GM19455 (cell line): ENCODE measurements at regions not wholly inside any gene's neighbourhood (a gene's known extent, or its start where the extent isn't known, plus 50 kb on each side); places are given as distances from the start of the nearest gene placed in this dataset.
"Not testable (repeated sequence)": the region's sequence is repeated elsewhere in the genome, so short reads cannot be mapped to it uniquely, and the experiment has no call there.

ENCODE experiments used
- ATAC-seq: cut with Tn5 transposase; IDR thresholded peaks from one replicate; pipeline ENCODE4 v1.9.1; 2021; ENCODE audit not compliant: unreplicated experiment

DNA sequence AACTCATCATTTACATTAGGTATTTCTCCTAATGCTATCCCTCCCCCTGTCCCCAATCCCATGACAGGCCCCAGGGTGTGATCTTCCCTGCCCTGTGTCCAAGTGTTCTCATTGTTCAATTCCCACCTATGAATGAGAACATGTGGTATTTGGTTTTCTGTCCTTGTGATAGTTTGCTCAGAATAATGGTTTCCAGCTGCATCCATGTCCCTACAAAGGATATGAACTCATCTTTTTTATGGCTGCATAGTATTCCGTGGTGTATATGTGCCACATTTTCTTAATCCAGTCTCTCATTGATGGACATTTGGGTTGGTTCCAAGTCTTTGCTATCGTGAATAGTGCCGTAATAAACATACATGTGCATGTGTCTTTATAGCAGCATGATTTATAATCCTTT, 113.0 kb upstream of the CHD6 start:
- ATAC-seq: not testable (repeated sequence)

DNA sequence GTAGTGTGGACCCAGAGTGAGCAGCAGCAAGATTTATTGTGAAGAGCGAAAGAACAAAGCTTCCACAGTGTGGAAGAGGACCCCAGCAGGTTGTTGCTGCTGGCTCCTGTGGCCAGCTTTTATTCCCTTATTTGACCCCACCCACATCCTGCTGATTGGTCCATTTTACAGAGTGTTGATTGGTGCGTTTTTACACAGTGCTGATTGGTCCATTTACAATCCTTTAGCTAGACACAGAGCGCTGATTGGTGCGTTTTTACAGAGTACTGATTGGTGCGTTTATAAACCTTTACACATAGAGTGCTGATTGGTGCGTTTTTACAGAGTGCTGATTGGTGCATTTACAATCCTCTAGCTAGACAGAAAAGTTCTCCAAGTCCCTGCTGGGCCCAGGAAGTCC, 109.5 kb upstream of the CHD6 start:
- not testable (repeated sequence) for ATAC-seq

DNA sequence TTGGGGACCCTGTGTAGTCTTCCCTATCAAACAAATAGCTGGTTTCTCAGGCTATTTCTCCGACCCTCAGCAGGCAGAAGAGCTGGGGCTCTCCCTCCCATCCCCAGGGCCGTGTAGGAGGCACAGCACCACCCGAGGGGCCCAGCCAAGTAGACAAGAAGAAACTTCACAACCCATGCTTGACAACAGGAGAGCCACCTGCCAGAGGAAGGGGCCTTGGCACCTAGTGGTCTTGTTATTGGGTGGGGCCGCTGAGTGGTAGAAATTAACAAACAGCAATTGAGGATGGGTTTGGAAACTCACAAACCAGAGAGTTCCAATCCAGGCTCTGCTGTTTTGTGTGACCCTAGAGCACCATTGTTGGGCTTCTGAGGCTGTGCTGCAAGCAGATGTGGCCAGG, 108.5 kb upstream of the CHD6 start:
- ATAC-seq: no peak

DNA sequence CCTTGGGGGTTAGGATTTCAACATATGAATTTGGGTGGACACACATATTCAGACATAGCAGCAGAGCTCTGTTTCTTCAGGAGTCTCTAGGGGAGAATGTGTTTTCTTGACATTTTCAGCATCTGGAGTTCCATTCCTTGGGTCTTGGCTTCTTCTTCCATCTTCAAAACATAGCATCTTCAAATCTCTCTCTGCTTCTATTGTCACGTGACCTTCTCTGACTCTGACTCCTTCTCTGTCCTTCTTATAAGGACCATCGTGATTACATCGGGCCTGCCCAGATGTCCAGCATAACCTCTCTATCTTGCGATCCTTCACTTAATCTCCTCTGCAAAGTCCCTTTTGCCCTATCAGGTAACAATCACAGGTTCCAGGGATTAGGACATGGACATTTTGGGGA, 101.0 kb upstream of the CHD6 start:
- no peak for ATAC-seq

DNA sequence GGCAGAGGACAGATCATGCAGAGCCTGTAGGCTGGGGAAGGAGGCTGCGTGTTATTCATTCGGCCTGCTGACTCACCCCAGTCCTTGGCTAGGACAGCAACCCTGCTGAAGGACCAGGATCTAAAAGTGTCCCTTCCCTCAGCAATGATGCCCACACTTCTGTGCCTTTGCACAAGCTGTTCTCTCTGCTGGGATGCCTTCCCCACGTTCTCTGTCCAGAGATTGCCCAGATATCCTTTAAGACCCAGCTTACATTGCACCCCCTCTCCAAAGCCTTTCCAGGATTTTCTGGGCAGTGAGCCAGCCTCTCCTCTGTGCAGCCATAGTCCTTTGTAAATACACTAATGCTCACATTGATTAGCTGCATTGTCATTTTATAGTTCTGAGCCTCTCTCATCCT, 99.3 kb upstream of the CHD6 start:
- no peak for ATAC-seq

DNA sequence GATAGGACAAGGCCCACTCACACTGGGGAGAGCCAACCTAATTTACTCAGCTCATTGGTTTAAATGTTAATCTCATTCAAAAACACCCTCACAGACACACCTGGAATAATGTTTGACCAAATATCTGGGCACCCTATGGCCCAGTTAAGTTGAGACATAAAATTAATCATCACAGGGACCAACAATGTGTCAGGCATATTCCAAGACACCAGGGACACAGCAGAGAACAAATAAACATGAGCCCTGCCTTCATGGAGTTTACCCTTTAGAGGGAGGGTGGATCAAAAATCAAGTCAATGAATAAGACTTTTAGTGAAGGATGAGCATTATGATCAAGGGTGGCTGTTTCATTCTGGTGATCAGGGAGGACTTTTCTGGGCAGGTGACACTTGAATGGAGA, 98.7 kb upstream of the CHD6 start:
- no peak for ATAC-seq

DNA sequence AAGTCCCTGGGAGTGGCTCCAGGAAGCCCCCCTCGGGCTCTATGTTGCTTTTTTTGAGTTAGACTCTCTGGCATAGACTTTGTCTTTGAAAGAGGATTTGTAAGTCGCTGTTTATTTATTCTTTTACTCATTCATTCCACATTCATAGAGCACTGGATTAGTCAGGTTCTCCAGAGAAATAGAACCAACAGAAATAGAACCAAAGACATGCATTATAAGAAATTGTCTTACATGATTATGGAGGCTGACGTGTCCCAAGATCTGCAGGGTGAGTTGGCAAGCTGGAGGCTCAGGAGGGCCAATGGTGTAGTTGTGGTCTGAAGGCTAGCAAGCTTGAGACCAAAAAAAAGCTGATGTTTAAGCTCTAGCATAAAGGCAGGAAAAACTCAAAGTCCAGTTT, 98.3 kb upstream of the CHD6 start:
- ATAC-seq: no peak

DNA sequence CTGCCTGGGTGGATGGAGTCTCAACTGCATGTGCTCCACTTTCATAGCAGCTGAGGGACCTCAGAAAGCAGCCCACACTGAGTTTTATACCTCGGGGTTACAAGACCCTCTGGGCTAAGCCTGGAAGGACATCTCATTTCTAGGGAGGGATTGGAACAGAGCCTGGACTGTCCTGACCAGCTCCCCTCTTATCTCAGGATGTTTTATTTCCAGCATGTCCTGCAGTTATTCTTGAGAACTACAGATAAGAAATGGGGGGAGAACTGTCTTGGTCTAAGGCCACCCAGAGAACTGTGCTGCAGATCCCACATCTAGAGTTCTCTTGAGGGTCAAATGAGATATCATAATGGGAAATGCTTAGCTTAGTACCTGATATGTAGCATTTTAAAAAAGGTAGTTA, 97.3 kb upstream of the CHD6 start:
- ATAC-seq: no peak

DNA sequence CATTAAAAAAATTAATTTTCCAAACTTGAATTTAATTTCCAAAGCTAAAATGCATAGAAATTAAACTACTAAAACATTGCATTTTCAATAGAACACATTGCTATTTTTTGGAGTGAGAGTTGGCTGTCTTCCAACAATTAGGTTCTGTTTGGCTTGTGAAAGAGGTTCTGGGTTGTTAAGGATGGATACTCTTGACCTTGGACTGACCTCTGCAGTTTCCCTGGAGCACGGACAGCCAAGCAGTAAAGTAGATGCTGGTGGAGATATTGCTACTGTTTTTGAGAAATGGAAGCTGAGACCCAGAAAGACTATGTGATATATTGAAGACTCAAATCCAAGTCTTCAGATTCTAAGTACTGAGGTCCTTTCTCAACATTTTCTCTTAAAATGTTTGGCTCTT, 95.9 kb upstream of the CHD6 start:
- ATAC-seq: no peak

DNA sequence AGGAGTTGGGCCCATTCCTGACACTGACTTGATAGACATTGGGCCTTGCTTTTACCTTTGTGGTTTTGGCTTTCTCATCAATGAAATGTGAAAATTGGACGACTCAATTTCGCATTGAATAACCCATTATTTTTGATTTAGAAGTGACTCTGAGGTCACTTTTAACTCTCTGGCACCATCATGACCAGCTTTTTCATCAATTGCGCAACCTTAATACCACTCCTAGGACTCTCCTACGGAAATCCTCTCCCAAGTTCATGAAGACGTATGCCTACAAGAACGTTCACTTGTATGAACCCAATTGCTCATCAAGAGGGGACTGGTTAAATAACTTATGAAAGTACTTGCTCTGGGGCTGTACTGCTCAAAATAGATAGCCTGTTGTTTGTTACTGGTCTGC, 86.7 kb upstream of the CHD6 start:
- no peak for ATAC-seq

DNA sequence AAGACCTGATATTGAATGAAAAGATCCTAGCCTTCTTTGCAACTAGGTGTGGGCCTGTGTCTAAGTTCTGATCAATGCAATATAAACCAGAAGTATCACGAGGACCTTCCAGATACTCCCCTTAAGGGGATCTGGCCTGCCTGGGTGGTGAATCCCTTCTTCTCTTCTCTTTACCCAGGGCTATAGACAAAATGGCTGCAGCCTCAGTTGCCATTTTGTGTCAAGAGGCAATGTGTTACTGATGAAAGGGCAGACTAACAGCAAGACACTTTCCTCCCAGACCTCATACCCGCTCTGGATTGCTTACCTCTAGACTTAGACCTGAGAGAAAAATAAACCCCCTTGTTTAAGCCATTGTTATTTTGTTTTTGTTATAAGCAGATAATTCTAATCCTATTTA, 84.5 kb upstream of the CHD6 start:
- no peak for ATAC-seq

DNA sequence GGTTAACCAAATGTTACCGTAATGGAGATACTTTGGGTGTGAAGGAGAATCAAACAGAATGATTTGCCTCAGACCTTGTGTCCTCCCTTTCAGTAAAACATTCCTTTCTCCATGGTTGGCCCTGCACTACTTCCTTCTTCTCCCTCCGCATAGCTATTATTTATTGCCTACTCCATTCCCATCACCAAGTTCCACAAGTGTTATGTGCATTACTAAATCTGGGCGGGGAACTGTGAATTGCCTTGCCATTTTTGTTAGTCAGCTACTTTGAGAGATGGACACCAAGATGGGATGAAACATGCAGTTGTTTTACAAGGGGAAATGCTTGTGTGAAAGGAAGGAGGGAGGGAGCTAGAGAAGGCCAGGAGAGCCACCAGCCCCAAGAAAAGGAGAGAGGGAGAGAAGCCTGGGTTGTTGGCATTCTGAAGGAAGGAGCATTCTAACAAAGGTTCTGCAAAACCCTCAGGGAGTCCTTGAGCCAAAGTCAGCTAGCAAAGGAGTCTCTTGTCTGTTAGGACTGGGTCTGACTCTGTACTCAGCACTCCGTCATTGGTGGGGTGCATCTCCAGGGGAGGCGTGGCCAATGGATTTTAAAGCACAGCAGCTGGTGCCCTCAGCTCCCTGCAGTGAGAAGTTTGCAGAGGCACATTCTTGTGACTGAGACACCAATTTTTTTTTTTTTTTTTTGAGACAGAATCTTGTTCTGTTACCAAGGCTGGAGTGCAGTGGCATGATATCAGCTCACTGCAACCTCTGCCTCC, 83.6 kb upstream of the CHD6 start:
- ATAC-seq: no peak

DNA sequence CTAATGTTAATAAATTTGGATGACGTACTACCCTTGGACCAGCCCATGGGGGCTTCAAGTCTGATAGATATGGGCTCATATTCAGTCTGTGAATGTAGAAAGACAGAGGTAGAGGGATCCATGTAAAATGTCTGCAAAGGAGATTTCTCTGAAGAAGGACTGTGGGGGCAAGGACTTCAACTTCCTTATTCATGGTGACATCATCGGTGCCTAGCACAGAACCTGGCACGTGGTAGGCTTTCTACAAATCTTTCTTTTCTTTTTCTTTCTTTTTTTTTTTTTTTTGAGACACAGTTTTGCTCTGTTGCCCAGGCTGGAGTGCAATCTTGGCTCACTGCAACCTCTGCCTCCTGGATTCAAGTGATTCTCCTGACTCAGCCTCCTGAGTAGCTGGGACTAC, 81.5 kb upstream of the CHD6 start:
- not testable (repeated sequence) for ATAC-seq

DNA sequence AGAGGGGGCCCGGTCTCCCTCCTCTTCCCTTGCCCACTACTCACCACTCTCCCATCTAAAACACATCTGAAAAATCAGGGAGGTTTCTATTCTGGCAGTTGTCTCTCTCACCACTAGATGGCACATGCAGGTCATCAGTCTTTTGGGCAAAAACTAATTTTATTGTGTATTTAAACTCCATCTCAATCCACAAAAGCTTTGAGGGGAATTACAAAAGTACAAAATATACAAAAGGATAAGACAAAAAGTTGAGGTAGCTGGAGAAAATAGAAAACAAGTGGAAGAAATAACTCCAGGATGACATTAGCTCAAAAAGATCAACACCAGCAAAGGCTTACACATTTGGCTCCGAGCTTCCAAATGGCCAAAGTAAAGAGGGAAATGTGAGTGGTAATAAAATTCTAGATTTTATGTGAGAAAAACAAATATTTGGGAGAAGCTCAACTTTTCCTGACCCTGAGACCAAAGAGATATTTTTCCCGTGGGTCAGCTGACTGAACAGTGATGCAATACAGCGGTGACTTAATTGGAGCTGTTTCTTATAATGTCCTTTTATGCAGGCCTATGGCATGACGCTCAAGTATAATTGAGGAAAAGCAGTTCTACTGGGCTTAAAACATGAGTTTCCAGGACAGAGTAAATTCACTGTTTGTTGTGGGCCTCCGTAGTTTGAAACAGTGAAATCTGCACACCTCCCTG, 79.8 kb upstream of the CHD6 start:
- no peak for ATAC-seq

DNA sequence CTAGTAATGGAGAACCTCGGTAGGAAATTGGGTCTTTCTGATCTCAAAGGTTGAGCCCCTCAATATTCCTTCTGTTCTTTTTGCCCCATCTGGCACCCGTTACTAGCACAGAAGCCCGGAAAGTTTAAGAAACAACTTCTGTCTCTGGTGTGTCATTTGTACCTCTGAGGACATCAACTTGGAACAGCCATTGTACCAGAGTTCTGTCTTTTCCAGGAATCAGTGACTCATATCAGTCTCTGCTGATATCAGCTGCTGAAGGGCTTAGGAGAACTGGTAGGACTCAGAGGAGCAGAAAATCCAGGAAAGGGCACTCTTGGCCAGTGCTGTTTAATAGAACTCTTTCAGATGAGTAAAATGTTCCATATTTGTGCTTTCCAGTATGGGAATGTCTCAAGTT, 78.3 kb upstream of the CHD6 start:
- ATAC-seq: no peak

DNA sequence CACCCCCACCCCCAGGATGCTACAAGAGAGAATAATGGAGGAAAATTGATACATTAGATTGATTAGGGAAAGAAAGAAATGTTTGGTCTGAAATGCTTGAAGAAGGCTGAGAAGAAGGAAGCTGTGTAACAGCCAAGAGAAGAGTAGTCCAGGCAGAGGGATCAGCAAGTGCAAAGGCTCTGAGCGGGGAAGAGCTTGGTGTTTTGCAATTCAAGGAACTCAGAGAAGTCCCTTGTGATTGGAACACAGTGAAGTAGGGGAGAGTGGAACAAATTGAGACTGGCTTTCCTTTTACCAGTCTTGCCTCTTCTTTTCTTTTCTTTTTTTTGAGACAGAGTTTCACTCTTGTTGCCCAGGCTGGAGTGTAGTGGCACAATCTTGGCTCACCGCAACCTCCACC, 76.6 kb upstream of the CHD6 start:
- no peak for ATAC-seq

DNA sequence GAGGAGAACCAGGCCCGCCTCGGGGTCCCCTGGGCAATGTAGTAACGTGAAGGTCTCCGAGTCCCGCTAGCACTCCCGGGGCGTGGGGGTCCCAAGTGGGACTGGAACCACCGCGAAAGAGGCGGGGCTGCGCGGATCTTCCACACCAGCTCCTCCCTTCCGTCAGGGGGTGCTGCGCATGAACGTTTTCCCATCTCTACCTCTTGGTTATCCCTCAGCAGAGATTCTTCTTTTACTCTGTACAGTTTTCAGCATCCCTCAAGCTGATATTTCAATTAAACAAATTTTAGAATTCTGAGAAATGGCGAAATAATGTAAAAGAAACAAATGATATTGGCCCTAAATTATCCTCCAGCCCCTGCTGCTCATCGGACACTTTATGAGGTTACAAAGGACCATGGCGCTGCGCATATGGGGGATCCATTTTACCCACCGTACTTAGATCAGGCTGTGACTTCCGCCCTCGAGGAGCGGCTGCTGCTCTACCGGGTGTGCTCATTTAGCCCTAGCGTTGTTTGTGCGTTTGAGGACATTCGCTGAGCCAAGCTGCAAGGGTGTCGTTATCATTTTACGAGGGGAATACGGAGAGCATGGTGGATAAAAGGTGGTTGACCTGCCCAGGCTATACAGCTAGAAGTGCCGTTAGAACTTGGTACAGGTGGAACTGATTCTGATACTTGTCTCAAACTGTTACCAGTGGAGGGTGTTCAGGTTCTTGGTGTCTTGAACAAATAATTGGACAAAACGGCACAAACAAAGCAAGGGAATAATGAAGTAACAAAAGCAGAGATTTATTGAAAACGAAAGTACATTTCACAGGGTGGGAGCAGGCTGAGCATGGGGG, 75.2 kb upstream of the CHD6 start:
- peak; percentile 86 for ATAC-seq

DNA sequence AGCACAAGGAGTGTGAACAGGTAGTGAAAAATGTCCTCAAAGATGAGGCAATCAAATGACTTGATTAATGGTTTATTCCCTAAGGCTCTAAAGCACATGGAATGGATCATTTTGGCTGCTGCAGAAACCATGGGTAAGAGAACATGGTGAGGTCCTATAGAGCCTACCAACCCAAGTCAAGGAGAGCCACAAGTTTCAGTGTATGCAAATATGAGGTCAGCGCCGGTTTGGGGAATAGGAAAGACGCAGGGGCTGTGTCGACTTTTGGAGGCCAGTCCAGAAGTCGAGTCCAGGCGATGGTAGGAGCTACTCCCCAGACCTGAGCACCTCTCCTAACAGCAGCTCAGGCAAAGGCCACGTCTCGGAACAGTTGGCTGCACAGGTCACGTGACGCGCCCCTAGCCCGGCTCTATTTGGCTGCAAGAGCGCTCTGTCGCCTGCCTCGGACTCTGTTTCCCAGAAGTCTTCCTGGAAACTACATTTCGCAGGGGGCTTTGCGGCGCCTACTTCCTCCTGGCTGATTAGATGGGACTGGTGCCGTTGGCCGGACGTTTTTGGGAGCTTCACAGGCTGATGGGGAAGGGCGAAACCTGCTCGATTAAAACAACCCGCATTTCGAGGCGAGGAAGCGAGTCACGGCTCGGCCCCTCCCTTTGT, 74.4 kb upstream of the CHD6 start:
- peak; percentile 51 for ATAC-seq

DNA sequence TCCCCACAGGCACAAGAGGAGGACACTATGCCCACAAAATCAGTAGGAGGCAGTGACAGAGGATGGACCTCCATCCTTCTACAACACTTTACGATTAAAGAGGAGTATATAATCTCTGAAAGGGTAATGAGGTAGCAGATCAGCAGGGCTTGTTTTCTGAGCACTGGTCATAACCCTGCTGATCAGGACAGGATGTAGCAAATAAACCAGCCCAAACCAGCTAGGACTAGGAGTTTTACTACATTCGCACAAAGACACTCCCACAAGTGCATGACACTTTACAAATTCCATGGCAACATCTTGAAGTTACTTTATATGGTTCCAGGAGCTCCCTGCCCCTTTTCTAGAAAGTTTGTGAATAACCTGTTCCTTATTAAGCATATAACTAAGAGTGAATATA, 73.3 kb upstream of the CHD6 start:
- ATAC-seq: no peak

DNA sequence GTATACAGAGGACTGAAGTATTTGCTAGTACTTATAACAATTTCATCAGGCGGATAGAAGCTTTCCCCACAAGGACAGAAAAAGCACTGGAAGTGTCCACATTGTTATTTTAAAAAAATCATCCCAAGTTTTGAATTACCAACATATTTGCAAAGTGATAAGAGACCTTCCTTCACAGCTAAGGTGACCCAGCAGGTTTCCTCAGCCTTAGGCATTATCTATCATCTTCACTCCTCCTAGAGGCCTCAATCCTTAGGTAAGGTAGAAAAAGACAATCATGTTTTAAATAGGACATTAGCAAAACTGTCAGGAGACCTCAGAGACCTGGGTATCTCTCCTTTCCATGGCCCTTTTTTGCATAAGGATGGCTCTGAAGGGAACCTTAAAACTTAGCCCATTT, 72.5 kb upstream of the CHD6 start:
- ATAC-seq: no peak

DNA sequence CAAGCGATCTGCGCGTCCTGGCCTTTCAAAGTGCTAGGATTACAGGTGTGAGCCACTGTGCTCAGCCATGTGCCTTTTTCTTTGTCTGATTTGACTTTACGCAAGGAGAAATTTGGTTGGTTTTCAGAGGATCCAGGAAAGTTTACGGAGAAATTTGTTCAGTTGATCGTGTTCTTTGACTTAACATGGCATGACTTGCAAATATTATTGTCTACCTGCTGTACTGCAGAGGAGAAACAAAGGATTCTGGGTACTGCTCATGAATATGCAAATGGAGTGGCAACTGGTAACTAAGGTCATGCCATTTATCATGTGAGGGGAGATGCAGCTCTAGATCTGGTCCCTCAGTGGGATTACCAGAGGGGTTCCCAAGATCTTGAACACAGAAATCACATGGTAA, 68.8 kb upstream of the CHD6 start:
- no peak for ATAC-seq
